GM19351 (cell line): ENCODE measurements at regions not wholly inside any gene's neighbourhood (a gene's known extent, or its start where the extent isn't known, plus 50 kb on each side); places are given as distances from the start of the nearest gene placed in this dataset.

Experiments
- ATAC-seq: cut with Tn5 transposase; IDR thresholded peaks from one replicate; pipeline ENCODE4 v1.9.1; 2021; ENCODE audit warnings: mild to moderate bottlenecking, moderate library complexity; ENCODE audit not compliant: unreplicated experiment

DNA sequence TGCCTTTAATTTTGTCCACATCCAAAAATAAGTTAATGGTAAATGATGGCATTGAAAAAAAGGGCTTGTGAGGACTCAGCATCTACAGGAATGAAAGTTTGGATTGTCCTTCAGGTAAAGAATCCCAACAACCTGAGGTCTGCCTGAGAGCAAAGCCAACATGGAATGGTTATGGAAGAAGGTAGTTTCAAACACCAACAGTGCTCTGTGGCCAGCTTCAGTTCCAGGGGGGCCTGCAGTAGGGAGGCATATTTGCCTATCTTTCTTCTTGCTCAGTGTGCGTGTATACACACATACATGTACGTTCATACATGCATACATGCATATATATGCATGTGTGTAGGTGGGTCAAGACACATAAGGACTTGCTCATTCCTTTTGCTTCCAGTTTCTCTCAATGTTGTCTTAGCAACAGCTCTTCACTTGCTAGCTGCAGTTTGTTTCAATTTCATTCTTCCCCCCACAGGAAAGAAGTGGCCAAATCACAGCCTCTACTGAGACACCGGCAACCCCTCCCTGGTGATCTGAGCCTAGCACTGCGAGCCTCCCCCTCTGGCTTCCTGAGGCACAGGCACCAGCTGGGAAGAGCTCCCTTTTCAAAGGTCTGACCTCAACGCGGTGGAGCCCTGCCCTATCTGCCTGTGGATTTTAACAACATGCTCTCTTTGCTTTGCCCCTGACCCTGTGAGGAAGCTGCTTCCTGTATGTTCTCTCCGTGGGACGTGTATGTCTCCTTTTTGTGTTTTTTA, 146.2 kb downstream of the KLF13 start:
- peak; percentile 88 for ATAC-seq

GRCh38 chr15:31473385-31474058, 146.9 kb downstream of the KLF13 start:
- ATAC-seq = peak; percentile 30

DNA sequence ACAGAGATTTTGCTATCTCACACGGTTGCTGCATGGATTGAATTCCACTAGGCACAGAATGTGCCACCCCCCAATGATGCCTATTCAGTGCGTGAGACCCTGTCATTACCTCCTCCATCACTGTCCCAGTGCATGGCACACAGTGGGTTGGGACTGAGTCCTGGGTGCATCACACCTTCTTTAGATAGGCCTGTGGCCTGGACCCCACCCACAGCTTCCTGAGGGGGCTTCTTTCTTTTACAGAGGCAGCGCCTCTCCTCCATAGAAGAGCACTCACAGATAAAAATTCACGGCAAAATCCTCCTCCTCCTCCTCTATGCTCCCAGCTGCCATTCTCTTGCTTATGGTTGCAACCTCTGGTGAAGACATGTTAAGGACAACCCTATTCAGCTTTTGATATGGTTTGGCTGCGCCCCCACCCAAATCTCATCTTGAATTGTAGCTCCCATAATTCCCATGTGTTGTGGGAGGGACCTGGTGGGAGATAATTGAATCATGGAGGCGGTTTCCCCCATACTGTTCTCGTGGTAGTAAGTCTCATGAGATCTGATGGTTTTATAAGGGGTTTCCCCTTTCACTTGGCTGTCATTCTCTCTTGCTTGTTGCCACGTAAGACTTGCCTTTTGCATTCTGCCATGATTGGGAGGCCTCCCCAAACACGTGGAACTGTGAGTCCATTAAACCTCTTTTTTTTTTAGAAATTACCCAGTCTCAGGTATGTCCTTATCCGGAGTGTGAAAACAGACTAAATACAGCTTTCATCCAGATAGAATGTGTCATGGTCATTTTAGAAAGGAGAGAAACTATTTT, 147.6 kb downstream of the KLF13 start:
- no peak for ATAC-seq

GRCh38 chr15:31476236-31476810, 149.7 kb downstream of the KLF13 start:
- ATAC-seq = no peak

DNA sequence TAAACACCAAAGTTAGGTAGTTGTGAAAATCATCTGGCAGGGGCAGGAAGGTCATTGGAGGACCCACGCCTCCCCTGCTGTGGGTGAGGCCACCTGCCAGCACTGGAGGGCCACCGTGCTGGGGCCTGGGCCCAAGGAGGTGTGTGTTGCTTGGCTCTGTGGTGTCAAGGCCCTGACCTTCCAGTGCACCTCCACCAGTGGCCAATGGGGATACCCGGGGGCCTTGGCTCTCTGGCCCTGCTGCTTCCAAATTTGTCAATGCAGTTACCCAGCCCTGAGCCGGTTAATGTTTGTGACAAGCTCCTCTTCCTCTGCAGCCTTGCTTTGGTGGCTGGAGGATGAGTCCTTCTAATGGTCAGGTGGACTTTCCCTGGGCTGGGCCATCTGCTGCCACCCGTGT, 150.2 kb downstream of the KLF13 start:
- ATAC-seq = no peak

GRCh38 chr15:31477301-31477700, 150.7 kb downstream of the KLF13 start:
- ATAC-seq = no peak

- no peak for ATAC-seq
Measured at GRCh38 chr15:31477851-31478701, 151.4 kb downstream of the KLF13 start.

DNA sequence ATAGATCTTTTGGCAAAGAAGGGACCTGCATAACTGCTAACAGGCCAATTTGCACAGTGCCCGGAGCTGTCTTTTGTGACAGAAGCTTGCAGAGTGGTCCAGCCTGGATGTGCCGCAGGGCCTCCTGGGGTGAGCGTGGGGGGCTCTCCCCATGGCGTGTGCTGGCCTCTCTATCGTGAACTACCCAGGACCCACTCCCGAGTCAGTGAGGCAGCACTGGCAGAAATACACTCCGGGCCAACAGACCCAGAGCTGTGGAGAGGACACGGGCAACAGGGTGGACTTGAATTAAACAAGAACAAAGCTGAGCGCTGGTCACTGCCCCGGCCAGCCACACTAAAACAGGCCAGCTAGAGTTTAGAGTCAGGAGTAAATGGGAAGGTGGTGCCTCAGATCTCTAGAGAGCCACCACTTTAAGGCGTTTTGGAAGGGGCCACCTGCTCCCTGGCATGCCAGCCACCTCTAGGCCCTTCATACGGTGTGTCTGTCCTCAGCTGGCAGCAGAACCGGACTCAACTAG, 152.1 kb downstream of the KLF13 start:
- ATAC-seq = no peak

DNA sequence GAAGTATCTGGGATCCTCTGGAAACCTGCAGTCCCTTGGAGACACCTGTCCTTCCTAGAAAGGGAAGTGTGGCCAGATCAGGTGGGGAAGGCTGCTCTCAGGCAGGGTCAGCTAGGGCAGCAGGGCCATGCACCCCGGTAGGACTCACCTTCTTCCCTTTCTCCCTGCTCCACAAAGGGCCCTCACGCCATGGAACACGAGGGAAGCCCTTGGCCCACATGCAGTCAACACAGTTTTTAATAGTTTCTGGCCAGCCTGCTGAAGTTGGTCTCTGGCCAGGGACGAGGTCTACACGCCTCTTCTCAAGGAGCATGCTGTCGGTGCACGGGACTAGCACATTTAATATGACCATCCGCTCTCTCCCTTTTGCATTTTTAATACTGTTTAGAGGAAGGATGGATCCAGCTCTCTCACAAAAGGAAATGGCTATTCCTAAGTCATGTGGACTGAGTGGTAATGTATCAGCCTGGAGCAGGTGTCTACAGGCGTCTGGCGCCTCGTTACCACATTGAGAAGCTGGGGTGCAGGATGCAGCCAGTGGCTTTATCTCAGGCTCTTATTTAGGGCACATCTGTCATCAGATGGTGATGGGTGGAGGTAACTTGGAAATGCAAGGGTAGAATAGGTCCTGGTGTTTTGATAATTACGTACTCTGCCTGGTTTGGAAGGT, 153.9 kb downstream of the KLF13 start:
- ATAC-seq = no peak

DNA sequence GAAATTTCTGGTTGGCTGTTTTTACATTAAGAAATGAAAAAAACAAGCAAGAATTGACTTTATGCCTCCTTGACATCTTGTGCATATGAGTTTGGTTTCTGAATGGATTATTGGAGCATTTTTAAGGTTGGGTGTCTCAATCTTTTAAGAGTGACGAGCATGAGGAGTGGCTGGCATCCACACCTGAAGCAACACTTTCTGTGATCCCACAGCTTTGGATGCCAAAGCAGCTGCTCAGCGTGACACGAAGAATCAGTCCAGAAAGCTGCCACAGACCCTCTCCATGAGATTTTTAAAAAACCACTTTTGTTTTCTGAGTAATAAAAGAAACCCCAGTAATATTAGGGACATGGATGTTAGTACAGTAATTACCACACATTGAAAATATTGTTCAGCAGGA, 154.5 kb downstream of the KLF13 start:
- no peak for ATAC-seq

DNA sequence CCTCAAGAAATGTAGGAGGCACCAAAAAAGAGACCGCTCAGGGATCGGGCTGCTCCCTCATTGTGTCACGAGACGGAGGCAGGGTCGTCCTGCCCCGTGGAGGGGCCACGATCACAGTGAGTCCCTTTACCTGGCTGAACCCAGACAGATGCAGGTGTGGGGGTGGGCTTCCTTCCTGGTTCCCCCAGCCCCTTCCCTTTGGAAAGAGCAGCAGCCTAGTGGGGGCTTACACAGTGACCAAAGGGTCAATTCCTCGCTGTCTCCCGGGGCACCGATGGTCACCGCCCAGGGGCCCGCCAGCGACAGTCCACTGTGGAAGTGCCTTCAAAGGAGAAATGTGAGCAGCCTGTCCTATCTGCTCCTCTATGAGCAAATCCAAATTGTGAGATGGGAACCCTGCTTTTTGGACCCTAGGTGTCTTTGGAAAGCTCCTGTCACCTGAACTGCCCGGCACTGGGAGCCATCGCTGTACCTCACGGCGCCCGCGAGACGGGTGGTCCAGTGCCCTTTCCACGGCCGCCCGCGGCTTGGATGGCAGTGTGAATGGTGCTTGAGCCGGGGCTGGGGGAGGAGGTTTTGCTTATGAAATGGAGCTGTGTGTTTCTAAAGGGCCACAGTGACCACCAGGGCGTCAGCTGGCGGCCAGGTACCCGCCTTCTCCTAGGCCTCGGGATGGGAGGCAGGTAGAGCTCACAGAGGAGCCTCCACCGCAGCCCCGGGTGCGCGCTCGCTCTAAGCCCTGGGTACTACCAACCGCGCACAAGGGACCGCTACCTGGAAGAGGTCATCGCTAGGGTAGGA, 155.7 kb downstream of the KLF13 start:
- no peak for ATAC-seq

DNA sequence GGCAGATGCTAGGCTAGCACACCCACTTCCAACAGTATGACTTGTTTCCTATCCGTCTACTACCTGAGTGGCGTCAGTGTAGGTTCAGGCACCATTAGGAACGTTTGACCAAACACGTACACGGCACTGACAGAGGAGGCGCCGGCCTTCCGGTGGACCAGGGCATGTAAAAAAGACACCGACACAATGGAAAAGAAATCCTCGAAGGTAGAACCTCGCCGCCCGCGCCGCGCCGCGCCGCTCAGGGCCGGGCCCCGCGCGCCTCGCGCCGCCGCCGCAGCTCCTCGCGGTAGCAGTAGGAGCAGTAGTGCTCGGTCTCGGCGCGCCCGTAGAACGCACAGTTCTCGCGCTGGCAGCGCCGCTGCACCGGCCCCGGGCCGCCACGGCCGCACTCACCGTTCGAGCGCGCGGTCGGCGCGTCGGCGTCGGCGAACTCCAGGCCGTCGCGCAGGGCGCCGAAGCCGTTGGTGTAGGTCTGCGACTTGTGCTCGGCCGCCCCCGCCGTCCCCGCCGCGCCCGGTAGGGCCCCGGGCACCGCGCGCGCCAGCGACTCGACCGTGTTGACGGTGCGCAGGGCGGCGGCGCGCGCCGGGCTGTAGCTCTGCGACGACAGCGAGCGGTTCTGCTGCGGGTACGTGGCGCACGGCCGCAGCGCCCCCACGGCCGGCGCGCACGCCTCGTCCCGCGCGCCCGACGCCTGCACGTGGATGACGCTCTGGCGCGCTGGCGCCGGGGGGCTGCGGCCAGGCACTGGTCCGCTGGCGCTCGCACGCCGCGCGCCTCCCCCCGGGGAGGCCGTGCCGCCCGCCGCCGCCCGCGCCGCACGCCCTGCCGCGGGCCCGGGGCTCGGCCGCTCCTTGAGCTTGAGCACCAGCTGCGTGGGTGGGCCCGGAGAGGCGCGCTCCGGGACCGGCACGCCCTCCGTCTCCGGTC, 156.7 kb downstream of the KLF13 start:
- no peak for ATAC-seq

- ATAC-seq = no peak
Measured at GRCh38 chr15:31483986-31484951, 157.6 kb downstream of the KLF13 start.

- ATAC-seq = no peak
Measured at GRCh38 chr15:31484986-31485385, 158.4 kb downstream of the KLF13 start.

- no peak for ATAC-seq
Measured at GRCh38 chr15:31485431-31485830, 158.8 kb downstream of the KLF13 start.

- no peak for ATAC-seq
Measured at GRCh38 chr15:31485911-31486461, 159.4 kb downstream of the KLF13 start.
